RWPE1 (cell line): ENCODE measurements at regions not wholly inside any gene's neighbourhood (a gene's known extent, or its start where the extent isn't known, plus 50 kb on each side); places are given as distances from the start of the nearest gene placed in this dataset.
"Not testable (repeated sequence)": the region's sequence is repeated elsewhere in the genome, so short reads cannot be mapped to it uniquely, and the experiment has no call there.

Experiments
- CTCF ChIA-PET: fragments of 350-600 bp; sonication (Branson Sonifier 250); formaldehyde crosslinking; extraction: SDS; loops from one replicate; lab custom pipeline; 2021; lab: Yijun Ruan, JAX
- POLR2A ChIA-PET: fragments of 400-600 bp; formaldehyde crosslinking; extraction: SDS; loops from one replicate; lab custom pipeline; 2020; ENCODE audit warnings: antibody characterized with exemption; ENCODE audit not compliant: low non-redundant PET; lab: Yijun Ruan, JAX
- DNase-seq: peaks from one replicate; pipeline ENCODE4 v3.0.0; 2012; ENCODE audit warnings: low spot score
- H3K27ac ChIP-seq: fragments of 450-650 bp; 2 replicates; pipeline ENCODE4 v1.5.1; 2017
- CTCF ChIP-seq: fragments of 450-650 bp; conservative IDR thresholded peaks from 2 replicates; pipeline ENCODE4 v1.5.1; 2017; ENCODE audit warnings: low read depth, mild to moderate bottlenecking

GRCh38 chr13:81375709-81376108 lies 1034.8 kb upstream of the SPRY2 start:
- DNase-seq = no peak
- POLR2A ChIA-PET = no interaction called here
- CTCF ChIA-PET = no interaction called here
- no peak for TF ChIP-seq CTCF
- H3K27ac ChIP-seq = no peak overlapping the region

GRCh38 chr13:81362711-81363110 lies 1021.8 kb upstream of the SPRY2 start:
- DNase-seq, H3K27ac ChIP-seq, CTCF ChIA-PET, POLR2A ChIA-PET: not testable (repeated sequence)

GRCh38 chr13:81350056-81350455 lies 1009.1 kb upstream of the SPRY2 start:
- ChIA-PET CTCF (no interaction called here), POLR2A (no interaction called here)
- no peak for DNase-seq

GRCh38 chr13:81340118-81341069 lies 999.5 kb upstream of the SPRY2 start:
- DNase-seq, POLR2A ChIA-PET: not testable (repeated sequence)

More at GRCh38 chr13:81350056-81350455, 1009.1 kb upstream of the SPRY2 start:
- no peak for TF ChIP-seq CTCF
- no peak overlapping the region for H3K27ac ChIP-seq

GRCh38 chr13:81339666-81340065 lies 998.7 kb upstream of the SPRY2 start:
- DNase-seq, H3K27ac ChIP-seq, POLR2A ChIA-PET, CTCF ChIA-PET: not testable (repeated sequence)

More at GRCh38 chr13:81340118-81341069, 999.5 kb upstream of the SPRY2 start:
- CTCF ChIA-PET, H3K27ac ChIP-seq: not testable (repeated sequence)

GRCh38 chr13:81334481-81334880 lies 993.6 kb upstream of the SPRY2 start:
- DNase-seq = no peak
- no peak overlapping the region for H3K27ac ChIP-seq
- POLR2A ChIA-PET = no interaction called here
- no peak for TF ChIP-seq CTCF
- CTCF ChIA-PET = no interaction called here

GRCh38 chr13:81326913-81327312 lies 986.0 kb upstream of the SPRY2 start:
- ChIA-PET POLR2A (no interaction called here), CTCF (no interaction called here)
- no peak overlapping the region for H3K27ac ChIP-seq
- TF ChIP-seq CTCF = no peak
- DNase-seq = no peak

GRCh38 chr13:81320516-81320915 lies 979.6 kb upstream of the SPRY2 start:
- no peak for DNase-seq
- TF ChIP-seq CTCF = no peak
- CTCF ChIA-PET = no interaction called here
- H3K27ac ChIP-seq = no peak overlapping the region
- POLR2A ChIA-PET = no interaction called here
